ENCODE measurements at regions not wholly inside any gene's neighbourhood (a gene's known extent, or its start where the extent isn't known, plus 50 kb on each side); places are given as distances from the start of the nearest gene placed in this dataset.

GRCh38 chr11:135027461-135027860 is 615.4 kb upstream of the B3GAT1 start:
- TF ChIP-seq CTCF (IDR thresholded peaks at IDR 0.05; ENCODE audit: low read depth, low read length) = no peak
- no peak for TF ChIP-seq POLR2A (IDR thresholded peaks at IDR 0.05; ENCODE audit: extremely low read depth, insufficient read length)

All from NB4 (cell line).